NCI-H748 treated with DMSO at 0.1 percent for 48 hours (cell line): ENCODE measurements at regions not wholly inside any gene's neighbourhood (a gene's known extent, or its start where the extent isn't known, plus 50 kb on each side); places are given as distances from the start of the nearest gene placed in this dataset.

Experiments used
- DNase-seq: peaks from one replicate; lab custom pipeline; 2025; lab: John Stamatoyannopoulos, UW

DNA sequence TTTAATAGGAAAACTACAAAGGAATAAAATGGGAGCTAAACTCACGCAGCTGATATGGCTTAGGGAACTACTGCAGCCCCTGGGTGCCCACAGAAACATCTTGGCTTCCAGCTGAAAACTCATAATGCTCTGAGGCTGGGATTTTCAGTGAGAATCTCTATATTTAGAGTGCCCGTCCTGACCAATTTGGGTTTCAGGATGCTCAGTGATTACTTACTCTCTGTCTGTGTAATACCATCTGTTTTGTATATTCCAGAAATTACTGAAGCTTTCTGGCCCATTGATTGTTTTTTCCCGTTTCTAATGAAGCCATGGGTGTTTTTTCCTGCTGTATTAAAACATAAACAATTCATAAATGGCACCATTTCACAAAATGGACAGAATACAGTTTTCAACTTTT, 50.6 kb upstream of the ZNF385D start:
- DNase-seq = no peak

DNA sequence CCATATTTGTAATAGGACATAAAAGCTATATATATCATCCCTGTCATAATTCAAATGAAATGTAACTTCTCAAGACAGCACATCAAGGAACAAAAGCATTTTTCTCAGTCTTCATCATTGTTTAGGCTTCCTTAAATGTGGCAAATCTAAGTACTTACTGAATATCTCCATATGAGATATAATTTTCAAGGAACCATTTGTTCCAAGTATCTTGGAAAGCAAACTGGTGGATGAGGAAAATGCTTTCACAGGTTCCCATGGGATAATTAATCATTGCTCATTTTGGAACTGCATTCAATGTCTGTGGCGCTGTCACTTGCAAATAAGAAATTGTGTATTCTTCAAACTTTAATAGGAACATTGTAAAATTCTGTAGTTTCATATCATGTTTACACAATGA, 52.6 kb upstream of the ZNF385D start:
- no peak for DNase-seq

DNA sequence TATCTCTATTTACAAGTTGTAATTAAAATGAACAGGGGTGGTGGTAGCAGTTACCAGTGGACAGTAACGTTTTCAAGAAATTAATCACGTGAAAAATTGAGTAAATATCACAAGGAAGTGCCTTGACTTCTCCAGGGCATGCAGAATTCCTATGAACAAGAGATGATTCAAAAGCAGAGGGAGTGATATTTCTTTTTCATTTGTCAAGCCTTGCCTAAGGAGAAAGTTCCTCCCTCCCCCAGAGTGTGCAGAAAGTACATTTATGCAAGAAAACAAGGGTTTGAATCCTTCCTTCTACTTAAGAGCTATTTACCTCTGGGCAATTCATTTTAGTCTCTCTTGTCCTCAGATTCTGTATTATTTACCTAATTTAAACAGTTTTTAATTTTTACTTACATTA, 53.3 kb upstream of the ZNF385D start:
- no peak for DNase-seq

DNA sequence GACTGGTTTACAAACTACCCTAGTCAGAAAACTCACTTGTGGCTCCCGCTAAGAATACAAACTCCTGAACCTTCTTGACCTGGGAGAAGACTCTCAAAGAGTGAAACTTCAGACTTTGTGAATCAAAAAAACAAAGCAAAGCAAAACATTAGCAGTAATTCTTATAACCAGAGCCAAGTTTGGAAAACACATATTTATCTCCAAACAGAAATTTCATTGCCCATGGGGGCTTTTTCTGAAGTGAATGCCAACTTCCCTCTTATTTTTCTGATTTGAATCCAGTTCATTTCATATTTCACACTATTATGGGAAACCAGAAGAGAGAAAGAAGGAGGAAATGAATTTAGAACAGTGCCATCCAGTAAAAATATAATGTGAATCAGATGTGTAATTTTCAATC, 55.7 kb upstream of the ZNF385D start:
- DNase-seq = no peak

DNA sequence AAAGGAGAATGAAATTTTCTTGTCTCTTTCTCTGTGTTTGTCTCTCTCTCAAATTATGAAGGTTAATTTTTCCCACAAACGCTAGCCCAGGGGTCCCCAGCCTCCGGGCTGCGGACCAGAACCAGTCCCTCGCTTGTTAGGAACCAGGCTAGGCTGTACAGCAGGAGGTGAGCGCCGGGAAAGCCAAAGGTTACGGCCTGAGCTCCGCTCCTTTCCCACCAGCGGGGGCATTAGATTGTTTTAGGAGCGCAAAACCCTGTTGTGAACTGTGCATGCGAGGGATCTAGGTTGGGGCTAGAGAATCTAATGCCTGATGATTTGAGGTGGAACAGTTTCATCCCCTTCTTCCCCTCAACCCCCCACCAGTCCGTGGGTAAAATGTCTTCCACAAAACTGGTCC, 74.7 kb upstream of the ZNF385D start:
- DNase-seq = no peak

DNA sequence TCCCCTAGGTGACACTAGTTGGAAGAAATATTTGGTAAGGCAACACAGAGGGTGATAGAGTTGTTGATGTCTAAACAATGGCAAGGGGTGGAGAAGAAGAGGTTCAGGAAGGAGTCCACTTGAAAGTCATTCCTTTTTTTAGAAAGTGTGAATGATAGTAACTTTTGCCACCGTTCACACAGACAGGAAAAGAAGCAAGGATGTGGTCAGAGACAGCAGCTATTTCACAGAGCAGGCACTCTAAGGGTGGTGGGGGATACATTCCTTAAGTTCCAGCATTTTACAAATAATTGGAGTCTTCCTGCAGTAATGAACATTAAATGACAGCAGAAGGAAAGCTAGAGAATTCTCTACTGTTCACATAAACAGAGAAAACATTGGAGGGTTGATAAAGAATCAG, 75.4 kb upstream of the ZNF385D start:
- no peak for DNase-seq

DNA sequence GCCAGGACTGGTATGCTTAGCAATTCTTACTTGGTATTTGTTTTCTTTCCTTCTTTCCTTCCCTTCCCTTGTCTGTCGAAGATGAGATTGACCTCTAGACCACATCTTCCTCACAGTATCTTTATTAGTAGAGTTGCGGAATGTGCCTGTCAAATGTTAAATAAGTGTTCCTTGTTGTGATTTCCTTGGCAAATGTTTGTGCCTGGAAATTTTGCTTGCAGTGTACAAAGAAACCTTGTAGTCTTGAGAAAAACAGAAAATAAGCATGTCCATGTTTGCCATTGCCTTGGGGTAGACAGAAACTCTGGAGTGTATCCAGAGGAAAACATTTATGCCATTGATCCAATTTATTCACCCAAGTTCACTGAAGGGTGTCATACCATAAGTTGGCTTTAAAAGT, 79.5 kb upstream of the ZNF385D start:
- no peak for DNase-seq

DNA sequence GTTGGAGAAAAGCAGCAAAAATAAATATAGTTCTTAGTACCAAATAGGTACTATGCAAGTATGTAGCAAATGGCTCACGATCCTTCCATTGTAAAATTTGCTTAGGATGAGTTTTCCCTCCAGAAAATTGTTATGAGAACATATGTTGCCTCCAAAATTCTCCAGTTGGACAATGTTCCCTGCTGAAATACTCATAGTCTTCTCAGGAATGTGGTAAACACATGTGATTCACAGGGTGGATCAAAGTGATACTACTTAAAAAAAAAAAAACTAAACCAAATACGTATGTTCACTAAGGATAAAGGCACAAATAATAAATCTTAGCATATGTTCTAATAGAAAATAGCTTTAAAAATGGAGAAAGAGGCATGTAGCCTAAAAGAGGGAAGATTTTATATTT, 84.3 kb upstream of the ZNF385D start:
- DNase-seq = no peak

DNA sequence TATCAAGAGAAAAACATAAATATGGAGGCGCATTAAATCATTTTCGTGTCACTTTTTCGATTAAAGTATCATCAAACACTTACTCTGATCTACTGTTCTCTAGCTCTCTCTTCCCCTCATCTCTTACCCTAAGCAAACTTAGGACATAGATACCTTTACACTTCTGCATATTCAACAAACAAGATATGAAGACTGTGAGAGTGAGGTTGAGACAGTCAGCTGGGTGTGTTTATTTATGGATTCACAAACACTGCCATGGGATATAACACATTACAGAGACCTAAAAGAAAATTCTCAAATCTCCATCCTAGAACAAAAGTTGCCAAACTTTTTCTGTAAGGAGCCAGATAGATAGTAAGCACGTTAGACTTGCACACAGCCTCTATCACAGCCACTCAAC, 85.2 kb upstream of the ZNF385D start:
- no peak for DNase-seq

DNA sequence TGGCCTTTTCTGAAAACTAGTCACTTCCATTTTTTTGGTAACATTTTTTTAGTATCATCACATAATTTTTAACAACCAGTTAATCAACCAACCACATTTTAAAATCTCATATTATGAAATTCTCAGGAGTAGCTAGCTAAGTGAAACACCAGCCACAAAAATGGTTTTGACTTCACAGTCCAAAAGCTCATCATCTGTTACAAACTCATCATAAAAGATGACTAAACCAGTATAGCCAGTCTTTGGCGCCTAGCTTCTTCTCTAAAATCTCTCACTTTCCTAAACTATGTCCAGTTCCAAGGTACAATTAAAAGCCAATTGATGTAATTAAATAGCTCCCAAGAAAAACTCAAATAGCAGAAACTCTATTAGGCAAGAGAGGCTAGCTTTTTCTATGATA, 88.2 kb upstream of the ZNF385D start:
- DNase-seq = no peak

DNA sequence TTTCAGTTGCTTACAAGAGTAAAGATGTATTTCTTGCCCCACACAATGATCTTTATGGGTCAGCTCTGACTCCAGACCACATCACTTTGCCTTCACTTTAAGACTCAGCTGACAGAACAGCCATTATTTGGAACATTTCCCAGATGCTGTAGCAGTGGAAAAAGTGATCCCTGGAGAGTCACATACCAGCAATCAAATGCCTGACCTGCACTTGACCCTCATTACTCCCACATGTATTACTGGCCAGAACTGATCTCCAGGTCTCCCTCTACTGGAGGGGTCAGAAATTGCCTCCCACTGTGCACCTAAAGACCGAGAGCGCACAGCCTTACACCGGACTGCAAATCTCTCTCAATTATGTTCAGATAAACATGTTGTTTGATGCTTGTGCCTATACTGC, 88.6 kb upstream of the ZNF385D start:
- DNase-seq = no peak

DNA sequence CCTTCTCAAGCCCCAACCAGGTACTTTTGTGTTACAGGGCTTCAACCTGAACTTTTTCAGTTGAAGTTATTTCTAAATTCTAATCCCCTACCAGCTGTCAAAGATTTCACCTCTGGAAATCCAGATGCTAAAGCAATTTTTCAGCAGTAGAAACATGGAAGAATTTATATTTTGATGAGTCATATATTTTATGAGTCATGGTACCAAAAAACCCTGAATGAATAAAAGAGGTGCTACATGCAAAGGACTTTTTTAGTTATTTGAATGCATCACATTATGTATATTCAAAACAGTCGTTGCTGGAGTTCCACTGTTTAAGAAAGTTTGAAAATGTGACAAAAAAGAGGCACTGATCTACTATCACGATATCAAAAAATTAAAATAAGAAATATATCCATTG, 96.0 kb upstream of the ZNF385D start:
- DNase-seq = no peak

DNA sequence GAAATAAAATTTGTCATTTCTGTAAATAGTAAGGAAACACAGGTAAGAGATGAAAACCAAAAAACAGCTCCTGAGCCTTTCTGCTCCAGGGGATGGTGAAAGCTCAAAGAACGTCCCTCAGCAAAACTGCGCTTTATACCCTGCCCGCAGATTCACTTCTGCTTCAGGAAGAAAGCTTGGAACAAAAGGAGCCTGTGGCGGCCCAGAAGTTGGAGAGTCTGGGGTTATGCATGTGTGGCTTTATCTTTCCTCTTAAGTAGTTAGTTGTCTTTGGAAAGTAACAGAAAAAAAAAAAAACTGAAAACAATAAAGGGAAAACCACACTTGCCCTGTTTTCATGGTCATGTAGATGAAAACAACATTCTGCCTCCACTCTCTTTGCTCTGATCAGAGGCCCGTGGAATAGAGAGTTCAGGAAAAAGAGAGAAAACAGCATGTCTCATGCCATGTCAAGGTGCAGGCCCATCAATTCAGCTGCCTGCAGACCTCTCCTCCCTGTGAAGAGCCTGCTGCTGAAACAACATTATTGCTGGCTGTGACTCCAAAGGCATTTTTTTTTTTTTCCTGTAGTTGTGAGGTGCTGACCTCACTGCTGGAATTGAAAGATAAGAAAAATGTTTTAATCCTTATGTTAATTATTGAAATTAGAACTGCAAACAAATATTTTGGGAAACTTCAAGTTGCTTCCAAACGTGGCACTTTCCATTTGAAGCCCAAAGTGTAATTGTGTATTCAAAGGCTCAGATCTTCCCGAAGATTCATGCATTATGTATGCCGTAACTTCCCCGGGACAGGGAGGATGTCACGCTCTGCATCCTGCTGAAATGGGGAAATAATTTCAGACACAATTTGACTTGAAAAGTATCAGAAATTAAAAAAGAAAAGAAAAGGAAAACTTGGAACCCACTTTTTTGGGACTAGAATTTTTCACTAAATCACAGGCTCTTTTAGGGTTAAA, 108.4 kb upstream of the ZNF385D start:
- no peak for DNase-seq

DNA sequence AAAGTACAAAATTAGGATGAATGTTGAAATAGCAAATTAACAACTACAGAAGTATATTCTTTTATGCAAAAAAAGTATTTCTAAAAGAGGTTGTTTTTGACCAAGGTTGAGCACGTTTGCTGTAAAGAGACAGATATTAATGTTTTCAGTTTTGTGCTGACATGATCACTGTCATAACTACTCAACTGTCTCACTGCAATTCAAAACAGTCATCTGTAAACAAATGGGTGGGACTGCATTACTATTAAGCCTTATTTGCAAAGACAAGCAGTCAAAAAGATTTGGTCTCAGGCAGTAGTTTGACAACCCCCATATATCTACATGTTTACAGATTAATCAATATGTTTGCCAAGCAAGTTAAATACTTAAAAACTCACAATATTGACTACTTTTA, 109.1 kb upstream of the ZNF385D start:
- DNase-seq = no peak

DNA sequence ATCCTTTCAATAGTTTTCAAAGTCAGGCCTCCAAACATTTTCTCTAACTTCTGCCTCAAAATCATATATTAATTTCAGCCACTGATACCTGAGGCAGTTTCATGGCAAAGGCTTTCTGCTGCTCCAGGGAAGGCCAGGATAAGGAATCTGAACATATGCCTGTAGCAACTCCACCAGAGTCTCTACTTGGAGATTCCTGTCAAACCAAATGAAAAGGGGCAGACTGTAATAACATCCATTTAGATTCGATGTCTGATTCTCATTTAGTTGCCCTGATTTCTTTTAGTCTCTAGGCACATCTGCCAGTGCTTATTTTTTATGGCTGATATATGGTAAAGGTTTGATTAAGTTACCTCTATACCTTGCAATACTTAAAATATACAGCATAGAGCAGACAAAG, 109.6 kb upstream of the ZNF385D start:
- DNase-seq = no peak

DNA sequence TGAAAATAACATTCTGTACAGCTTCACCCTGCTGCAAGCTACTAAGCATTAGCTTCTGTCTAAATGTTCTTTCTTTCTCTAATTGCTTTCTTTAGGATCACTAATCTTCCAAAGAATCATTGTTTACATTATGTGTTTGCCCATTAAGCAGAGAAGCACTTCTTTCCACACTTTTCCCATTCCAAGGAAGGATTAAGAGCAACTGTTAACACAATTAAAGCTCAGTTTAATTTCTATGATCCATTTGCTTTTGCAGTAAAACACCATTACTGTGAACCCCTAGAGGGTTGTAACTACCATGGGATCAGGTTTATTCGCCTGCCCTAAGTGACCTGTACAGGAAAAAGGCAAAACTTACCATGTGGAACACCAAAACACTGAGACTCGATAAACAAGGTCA, 125.8 kb upstream of the ZNF385D start:
- DNase-seq = no peak

DNA sequence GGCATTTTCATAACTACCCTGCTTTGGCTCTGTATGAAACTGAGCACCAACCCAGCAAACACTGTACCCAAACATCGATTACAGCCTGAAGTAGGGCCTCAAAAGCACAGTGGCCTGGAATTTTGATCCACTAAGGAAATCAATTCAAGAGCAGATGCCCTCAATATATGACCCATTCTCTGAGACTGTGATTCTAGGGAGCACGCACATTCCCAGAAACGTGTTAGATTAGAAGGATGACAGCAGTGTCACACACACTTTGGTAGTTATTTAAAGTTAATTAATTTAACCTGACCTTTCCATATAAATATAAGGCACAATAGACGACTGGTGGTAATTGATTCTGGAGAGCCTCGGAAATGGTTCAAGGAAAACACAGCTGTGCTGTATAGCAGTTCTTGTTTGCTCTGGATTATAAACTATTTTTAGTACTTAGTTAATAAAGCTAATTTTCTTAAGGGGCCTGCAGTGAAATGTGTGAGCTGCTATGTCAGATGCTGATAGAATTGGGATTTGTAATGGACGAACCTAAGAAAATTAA, 126.3 kb upstream of the ZNF385D start:
- DNase-seq = no peak

DNA sequence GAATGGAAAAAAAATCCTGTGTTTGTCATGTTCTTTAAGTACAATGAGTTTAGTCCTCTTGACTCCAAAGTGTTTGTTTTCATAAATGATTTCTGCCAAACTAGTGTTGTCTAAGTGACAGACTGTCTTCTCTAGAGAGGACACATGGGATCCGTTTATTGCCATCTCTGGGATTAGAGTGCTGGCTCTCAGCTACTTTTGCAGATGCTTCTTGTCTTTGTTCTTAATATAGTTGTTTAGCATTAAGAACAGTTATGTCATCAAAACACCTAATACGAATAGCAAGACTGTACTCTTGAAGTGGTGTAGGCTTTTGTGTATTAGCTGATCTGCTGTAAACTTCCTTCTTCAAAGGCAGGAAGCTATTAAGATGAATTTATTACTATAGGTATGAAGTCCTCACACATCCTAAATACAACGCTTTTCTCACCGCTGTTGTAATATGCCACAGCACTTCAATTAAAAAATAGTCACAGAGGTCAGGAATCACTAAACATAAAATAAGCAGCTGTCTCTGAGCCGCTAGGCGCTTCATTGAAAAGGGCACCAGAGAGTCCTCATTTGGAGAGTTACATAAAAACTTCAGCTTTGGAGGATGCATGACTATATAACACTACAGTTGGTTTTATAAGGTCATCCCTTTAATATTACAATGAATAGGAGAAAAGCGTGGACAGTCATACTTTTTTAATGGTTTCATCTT, 128.3 kb upstream of the ZNF385D start:
- no peak for DNase-seq

DNA sequence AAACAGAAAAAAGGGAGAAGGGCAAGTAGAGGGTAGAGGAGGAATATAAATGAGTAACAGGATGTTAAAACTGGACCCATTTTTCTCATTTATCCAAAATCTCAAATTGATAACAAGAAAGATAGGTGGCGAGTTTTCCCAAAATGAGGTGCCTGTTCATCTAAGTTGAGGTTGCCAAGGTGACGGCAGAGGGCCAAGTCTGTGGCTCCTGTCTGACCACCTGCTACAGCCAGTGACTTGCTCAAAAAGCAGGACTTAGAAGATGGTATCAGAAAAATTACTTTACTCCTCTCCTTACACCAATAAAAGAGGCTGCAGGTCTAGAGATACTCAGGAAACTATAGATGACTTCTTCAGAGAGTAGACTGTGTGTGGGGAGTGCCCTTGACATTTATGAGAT, 137.6 kb upstream of the ZNF385D start:
- no peak for DNase-seq

DNA sequence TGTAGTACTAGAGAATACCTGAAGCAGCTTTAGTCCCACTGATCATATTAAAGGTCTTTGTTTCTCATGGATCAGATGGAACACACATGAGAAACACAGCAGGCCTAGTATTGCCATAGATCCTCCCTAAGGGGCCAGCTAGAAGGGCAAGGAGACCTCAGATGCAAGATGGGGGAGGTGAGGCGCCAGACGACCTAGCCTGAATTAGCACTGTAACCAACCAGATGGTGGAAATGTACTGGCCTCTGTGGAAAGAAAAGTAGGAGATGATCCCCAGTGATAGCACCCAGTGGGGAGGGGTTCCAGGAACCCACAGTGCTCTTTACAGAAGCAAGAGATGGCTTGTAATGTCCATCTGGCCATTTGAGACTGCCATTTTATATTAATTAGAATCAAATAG, 138.2 kb upstream of the ZNF385D start:
- no peak for DNase-seq

DNA sequence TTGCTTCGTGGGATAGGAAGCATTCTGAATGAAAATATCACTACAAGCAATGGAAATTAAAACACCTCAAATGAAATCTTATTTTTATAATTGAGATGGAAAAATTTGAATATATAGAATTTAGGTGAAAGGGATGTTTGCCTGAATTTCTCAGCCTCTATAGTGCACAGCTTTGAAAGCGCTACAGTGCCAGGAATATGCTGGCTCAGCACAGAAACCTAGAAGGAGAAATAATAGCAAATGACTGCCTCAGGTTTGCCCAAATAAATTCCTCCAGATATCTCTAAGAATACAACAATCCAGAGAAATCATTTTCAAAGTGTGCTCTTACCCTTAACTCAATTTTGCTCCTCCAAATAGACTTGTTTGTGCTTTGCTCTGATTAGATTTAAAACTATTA, 141.1 kb upstream of the ZNF385D start:
- DNase-seq = no peak

DNA sequence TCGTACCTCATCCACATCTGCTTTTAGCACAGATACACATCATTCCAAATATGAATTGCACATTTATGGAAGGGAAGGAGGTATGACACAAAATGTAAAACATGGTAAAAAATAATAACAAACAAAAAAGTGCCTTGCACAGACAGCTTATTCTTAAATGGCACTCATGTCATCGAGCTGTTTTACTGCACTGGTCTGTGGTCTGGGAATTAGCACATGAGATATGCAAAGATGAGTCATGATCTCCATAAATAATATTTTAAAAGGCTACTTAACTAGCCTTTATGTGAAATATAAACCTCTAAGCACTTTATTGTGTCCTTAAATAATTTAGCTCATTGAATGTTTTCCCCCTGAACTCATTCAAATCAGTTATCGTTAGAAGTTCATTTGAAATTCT, 142.2 kb upstream of the ZNF385D start:
- no peak for DNase-seq
